NCI-H1436 (cell line): ENCODE measurements at regions not wholly inside any gene's neighbourhood (a gene's known extent, or its start where the extent isn't known, plus 50 kb on each side); places are given as distances from the start of the nearest gene placed in this dataset.
"Not testable (repeated sequence)": the region's sequence is repeated elsewhere in the genome, so short reads cannot be mapped to it uniquely, and the experiment has no call there.

Experiments used
- DNase-seq: peaks from one replicate; lab custom pipeline; 2025; lab: John Stamatoyannopoulos, UW

DNA sequence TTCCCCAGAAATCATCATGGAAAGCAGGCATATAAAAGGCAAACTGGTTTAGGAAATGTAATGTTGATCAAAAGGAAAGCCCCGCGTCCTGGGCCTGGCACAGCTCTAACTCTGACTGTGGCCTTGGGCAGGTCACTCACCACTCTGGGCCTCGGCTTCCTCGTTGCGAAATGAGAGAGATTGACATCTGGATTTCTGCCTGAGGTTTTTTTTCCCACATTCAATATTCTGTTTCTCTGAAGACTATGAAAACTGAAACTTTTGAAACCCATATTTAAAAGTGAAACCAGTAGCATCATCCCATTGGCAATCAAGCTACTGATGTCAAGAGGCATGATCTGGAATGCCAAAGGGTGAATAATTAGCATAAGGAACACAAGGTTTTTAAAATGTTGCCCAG, 369.7 kb upstream of the NPVF start:
- DNase-seq: no peak

DNA sequence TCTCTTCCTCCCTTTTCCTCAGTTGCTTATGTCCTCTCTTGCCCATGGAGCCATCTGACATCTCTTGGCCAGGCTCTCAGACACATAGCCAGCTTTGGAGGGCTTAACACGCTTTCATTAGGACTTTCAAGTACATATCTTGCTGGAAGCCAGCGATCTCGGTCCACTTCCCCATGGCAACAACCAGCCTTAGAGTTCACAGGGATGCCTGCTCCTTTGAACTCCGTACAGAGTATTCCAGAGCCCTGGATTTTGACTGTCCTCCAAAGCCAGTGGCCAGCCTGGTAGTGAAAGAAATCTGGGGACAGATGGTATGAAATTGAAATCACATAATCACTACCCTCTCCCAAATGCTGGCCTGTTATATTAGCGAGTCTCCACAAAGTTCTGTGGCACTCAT, 370.5 kb upstream of the NPVF start:
- no peak for DNase-seq

DNA sequence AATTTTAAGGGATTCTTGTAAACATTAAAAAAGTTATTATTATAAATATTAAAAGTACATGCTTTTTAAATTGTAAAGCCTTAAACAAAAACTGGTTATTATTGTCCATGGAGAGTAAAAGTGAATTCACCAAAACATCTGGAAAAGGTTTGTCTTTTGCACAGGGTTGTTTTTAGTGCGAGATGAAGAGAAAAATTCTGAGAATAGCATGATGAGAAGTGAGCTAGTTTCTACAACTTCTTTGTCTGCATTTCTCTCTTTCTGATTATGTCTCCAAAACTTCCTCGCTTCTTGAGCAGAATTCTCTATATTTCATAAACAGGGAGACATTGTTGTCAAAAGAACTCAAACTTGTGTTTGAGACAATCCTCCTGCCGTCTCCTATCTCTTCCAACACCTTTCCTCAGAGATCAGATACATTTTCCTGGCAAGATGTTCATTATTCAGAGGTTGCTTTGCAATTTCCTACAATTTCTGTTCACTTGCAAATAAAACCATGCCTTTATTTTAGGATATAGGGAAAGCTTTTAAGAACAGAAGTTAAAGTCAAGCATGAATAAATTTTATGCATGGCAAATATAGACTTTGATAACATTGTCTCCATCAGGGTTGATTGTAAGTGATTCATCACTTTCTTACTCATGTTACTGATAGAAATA, 372.1 kb upstream of the NPVF start:
- DNase-seq: no peak

GRCh38 chr7:25602730-25603426, 374.6 kb upstream of the NPVF start:
- DNase-seq: not testable (repeated sequence)

DNA sequence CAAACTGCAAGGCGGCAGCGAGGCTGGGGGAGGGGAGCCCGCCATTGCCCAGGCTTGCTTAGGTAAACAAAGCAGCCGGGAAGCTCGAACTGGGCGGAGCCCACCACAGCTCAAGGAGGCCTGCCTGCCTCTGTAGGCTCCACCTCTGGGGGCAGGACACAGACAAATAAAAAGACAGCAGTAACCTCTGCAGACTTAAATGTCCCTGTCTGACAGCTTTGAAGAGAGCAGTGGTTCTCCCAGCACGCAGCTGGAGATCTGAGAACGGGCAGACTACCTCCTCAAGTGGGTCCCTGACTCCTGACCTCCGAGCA, 375.1 kb upstream of the NPVF start:
- not testable (repeated sequence) for DNase-seq

- no peak for DNase-seq
Observed at GRCh38 chr7:25611196-25611595, 382.9 kb upstream of the NPVF start.

DNA sequence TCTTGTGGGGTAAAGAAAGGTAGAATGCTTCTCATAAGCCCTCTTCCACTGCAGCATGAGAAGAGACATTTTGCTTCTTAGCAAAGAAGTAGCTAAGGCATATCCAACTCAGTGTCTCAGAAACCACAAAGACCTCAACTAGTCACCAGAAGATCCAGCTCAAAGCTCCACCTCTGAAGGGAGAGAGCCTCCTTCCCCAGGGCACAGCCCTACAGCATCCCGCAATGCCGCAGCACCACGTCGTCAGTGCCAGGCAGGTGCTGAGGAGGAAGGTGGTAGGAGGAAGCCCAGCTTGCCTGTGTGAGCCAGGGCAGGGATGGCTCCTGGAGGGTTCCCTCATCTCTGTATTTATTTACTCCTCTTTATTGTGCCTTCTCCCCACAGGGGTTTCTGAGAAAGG, 385.6 kb upstream of the NPVF start:
- DNase-seq: no peak

GRCh38 chr7:25614415-25614814, 386.1 kb upstream of the NPVF start:
- DNase-seq: no peak

DNA sequence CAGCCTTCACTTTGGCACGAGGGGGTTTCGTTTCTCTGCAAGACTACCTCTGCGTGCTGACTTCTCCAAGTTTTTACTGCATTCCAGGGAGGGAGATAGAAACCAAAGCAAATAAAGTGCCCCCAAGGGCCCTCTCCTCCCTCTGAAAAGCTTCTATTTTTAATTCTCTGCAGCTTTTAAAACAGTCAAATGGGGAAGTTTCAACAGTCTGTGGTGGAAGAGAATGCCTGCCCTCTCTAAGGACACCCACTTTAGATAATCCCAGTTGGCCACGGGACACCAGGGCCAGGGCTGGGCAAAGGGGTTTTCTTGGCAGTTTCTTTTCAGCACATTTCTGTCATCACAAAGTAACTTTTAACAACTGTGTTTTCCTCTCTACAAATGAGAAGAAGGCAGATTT, 386.7 kb upstream of the NPVF start:
- no peak for DNase-seq

- no peak for DNase-seq
Observed at GRCh38 chr7:25615593-25615992, 387.3 kb upstream of the NPVF start.

DNA sequence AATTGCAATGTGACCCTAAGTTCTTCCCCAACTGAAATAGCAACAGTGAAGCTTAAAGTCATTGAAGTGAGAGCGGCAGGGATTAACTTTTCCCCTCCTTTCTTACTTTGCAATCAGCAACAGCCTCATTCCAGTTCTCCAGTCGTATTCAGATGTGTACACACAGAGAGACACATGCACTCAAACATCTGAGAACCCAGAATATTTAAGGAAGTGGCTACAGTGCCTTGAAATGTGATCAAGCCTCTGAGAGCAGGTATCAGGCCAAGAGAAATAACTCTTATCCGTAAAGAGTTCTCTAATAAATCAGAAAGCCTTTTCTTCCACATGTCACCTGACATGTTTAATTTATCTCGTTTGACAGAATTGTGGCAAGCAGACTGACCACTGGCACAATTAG, 388.9 kb upstream of the NPVF start:
- no peak for DNase-seq

DNA sequence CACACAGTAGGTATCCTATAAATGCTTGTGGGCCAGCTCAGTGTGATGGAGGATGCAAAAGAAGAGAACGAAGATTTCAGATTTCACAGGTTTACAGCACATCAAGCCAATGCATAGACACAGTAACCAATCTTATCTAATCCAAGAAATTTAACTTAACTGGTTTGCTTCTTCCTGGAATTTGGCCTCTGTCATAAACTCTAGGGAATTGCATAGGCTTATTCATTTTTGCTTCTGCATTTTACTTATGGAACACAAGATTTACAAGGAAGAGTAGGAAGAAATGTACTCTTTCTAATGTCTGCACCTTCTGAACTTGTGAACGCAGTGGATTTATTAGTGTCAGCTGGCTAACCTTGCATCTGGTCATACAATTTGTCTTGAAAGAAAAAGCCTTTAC, 389.4 kb upstream of the NPVF start:
- DNase-seq: no peak

GRCh38 chr7:25619381-25619780, 391.1 kb upstream of the NPVF start:
- no peak for DNase-seq

DNA sequence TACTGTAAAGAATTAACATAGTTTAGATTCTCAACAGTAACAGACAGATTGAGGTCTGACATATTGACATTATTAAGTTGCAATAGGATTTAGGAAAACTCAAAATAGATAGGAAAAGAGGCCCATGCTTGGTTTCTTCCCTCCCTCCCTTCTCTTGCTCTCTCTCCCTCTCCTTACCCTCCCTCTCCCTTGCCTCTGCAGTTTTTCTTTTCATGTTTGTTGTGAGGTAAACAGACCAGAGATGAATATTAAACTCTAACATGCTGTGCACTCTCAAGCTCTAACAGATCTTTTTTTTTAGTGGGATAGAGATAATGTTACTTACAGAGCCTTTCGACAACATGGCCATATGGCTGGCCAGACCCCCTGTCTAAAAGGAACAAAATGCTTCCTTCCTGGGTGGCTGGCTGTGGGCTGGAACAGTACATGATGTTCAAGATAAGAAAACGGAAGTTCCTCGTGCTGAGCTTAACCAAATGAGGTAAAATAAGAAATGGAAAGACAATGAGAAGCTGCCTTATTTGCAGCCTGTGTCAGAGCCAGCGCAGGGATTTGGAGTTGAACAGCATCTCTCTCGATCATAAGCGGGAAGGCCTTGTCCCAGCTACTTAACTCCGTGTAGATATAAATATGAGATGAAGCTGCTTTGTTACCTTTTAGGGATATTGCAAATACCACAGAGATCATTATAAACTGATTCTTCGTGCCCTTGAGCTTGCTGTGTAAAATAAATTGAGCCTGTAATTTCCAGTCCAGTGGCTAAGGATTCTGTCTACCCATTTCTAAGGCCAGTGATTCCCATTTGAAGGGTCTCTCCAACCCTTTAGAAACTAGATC, 391.9 kb upstream of the NPVF start:
- DNase-seq: no peak

DNA sequence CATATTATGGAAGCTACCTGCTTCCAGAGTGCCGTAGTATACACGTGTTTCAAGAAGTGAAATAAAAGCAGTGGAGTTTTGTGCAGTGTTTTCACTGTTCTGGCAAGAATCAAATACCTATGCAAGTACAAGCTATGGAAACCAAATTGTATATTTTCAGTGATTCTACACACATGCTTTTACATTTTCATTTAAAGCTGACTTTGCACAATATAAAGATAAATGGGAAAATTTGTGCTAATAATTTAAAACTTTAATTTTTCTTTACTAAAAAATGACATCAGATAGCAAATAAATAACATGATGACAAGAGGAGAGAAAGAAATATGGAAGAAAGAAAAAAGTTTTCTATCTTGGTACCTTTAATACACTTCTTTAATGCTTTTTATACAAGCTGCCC, 393.7 kb upstream of the NPVF start:
- DNase-seq: no peak

GRCh38 chr7:25622695-25623094, 394.4 kb upstream of the NPVF start:
- no peak for DNase-seq

- no peak for DNase-seq
Observed at GRCh38 chr7:25624051-25624450, 395.8 kb upstream of the NPVF start.

GRCh38 chr7:25624833-25625232, 396.5 kb upstream of the NPVF start:
- DNase-seq: no peak

- no peak for DNase-seq
Observed at GRCh38 chr7:25625306-25625992, 397.2 kb upstream of the NPVF start.

- no peak for DNase-seq
Observed at GRCh38 chr7:25626451-25627131, 398.3 kb upstream of the NPVF start.

- DNase-seq: no peak
Observed at GRCh38 chr7:25628446-25628845, 400.2 kb upstream of the NPVF start.

- DNase-seq: no peak
Observed at GRCh38 chr7:25632616-25633015, 404.3 kb upstream of the NPVF start.
